ENCODE measurements at regions not wholly inside any gene's neighbourhood (a gene's known extent, or its start where the extent isn't known, plus 50 kb on each side); places are given as distances from the start of the nearest gene placed in this dataset.
"Not testable (repeated sequence)": the region's sequence is repeated elsewhere in the genome, so short reads cannot be mapped to it uniquely, and the experiment has no call there.

GRCh38 chr4:130995988-130996387 is 1900.0 kb downstream of the C4orf33 start:
- no peak for DNase-seq

DNA sequence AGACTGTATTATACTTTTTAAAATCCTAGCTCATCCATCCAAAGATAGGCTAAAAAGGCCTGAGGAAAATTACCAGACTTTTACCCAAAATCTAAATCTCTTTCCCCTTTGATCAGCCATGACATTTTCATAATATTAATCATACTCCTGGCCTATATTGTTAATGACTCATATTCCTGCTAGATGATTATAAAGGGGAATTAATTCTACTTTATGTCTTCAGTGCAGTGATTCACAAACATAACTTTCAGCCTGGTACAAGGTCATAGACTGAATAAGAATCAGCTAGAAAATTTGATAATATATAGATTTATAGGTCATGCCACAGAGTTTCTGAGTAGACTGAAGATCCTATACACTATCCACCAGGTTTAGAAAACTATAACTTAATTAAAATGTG is 1905.4 kb downstream of the C4orf33 start:
- no peak for DNase-seq

GRCh38 chr4:131002132-131002531 is 1906.2 kb downstream of the C4orf33 start:
- no peak for DNase-seq

DNA sequence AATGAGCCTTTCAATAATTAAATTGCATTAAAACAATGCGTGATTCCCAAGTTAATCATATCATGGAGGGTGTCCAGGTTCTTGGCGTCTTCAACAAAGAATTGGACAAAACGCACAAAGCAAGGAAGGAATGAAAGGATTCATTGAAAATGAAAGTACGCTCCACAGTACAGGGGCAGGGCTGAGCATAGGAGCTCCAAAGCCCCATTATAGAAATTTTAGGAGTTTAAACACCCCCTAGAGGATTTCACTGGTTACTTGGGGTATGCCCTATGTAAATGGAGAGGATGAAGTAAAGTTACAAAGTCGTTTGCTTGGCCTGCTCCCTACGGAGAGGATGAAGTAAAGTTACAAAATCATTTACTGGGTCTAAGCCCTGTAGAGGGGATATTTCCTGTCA is 1910.4 kb downstream of the C4orf33 start:
- no peak for DNase-seq

DNA sequence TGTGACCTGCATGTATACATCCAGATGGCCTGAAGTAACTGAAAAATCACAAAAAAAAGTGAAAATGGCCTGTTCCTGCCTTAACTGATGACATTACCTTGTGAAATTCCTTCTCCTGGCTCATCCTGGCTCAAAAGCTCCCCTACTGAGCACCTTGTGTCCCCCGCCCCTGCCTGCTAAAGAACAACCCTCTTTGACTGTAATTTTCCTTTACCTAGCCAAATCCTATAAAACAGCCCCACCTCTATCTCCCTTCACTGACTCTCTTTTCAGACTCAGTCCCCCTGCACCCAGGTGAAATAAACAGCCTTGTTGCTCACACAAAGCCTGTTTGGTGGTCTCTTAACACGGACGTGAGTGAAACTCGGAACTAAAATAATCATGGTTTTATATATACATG is 1916.0 kb downstream of the C4orf33 start:
- not testable (repeated sequence) for DNase-seq

DNA sequence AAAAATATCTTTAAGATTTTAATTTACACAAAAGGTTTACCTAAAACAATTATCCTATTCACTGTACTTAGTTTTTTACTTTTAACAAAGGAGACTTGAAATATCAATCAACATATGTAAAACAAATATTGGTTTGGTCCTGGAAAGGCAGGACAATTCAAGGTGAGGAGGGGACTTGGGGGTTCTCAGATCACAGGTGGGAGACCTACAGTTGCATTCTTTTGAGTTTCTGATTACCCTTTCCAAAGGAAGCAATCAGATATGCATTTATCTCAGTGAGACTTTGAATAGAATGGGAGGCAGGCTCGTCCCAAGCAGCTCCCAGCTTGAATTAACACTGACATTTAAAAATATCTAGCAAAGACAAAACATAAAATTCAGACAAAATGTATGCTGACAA is 1917.3 kb downstream of the C4orf33 start:
- DNase-seq, result no peak

GRCh38 chr4:131026771-131027170 is 1930.8 kb downstream of the C4orf33 start:
- DNase-seq, result no peak

- DNase-seq, result no peak
Observed at GRCh38 chr4:131044368-131044767, 1948.4 kb downstream of the C4orf33 start.

GRCh38 chr4:131046821-131047220 is 1950.9 kb downstream of the C4orf33 start:
- DNase-seq, result no peak

DNA sequence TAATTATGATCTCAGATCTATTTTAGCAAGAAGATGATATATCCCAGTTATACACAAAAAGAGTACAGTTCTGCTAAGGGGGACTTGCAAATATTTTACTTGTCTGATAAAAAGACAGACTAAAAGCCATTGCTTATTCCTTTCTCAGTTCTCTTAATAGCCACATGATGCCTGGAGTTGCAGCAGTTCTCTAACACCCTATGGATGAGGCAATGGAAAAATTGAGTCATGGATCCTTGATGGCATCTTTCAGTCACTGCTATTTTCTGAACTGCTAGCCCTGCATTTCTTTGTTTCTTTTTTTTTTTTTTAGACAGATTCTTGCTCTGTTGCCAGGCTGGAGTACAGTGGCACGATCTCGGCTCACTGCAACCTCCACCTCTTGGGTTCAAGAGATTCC is 1956.7 kb downstream of the C4orf33 start:
- DNase-seq, result no peak

DNA sequence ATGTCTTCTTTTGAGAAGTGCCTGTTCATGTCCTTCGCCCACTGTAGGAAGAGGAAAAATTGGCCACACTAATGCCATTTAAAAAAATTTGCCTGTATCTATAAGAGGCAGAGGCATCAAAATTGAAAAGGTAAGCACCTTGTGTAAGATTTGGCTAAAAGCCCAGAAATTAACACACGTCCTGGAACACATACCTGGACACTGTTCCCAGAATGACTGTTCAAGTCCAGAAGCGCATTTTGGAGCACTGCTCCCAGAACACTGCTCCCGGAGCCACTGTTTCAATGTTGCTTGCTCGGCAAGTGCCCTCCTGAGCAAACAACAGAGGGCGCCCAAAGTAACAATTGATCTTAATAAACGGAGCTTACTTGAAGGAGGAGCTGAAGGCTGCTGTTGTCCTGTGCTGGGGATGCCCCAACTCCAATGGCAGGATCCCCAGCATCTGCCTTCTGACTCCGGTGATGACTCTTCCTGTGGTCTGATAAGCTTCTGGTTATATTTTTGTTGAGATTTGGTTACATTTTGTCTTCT is 1958.6 kb downstream of the C4orf33 start:
- DNase-seq, result no peak

DNA sequence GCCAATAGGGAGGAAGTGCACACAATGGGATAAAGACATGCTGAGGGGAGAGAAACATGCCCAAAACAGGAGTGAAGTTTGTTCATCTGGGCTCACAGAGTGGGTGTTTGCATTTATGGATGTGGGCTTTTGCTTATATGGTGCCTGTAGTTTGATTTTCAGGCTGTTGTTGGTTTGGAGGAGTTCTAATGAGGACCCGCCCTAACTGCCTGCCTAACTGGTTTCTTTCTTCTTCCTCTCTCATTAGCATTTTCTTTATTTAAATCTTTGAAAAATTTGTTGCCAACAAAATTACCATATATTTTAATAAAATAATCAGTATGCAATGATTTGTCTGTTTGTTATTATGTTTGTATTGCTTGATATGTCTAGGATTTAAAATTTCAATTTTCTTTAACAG is 1965.8 kb downstream of the C4orf33 start:
- DNase-seq, result no peak

DNA sequence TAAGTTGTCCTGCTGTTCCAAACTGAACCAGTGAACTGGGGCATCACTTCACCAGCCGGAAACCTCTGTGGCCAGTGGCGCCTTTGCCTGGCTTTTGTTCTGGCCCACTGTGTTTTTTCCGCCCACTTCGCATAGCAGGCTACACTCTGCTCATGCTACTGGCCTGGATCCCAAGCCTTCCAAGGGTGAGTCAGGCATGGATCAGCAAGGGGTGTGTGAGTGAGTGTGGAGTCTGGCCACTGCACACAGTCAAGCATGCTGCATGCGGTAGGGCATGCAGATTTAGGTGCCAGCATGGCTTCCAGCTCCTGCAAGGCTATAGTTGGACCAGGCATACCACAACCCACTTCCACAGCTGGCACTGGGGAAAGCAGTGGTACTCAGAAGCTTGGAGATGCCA is 1967.9 kb downstream of the C4orf33 start:
- DNase-seq, result no peak

DNA sequence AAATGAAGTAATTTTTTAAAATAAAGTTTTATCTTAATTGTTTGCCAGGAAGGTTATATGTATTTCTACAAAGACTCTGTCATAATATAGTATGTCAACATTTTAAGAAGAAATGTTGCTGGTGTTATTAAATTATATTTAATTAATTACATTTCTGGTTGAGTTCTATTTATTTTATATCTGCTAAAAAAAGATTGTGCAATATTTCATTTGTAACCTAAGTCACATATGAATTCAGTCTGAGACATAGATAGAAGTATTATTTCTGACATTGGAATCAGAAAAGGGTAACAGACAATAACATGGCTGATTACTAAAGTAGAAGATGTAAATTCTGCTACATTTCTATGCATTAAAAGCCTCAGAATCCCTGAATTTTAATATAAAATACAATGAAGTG is 1985.1 kb downstream of the C4orf33 start:
- no peak for DNase-seq

GRCh38 chr4:131084997-131085396 is 1989.0 kb downstream of the C4orf33 start:
- no peak for DNase-seq

GRCh38 chr4:131091896-131092295 is 1995.9 kb downstream of the C4orf33 start:
- DNase-seq, result peak; percentile 9

GRCh38 chr4:131093303-131093702 is 1997.4 kb downstream of the C4orf33 start:
- no peak for DNase-seq

DNA sequence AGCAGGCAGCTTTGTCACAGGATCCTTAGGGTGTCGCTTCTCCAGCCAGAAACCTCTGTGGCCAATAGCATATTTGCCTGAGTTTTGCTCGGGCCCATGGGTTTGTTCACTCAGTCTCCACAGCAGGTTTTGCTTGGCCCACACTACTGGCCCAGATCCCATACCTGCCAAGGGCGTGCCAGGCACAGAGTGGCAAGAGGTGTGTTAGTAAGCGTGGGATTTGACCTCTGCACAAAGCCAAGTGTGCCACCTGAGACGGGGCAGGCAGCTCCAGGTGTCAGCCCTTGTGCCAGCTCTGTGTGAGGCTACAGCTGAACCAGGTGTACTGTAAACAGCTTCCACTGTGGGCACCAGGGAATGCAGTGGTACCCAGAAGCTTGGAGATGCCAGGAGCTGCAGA is 2003.0 kb downstream of the C4orf33 start:
- no peak for DNase-seq

GRCh38 chr4:131113273-131113672 is 2017.3 kb downstream of the C4orf33 start:
- no peak for DNase-seq

DNA sequence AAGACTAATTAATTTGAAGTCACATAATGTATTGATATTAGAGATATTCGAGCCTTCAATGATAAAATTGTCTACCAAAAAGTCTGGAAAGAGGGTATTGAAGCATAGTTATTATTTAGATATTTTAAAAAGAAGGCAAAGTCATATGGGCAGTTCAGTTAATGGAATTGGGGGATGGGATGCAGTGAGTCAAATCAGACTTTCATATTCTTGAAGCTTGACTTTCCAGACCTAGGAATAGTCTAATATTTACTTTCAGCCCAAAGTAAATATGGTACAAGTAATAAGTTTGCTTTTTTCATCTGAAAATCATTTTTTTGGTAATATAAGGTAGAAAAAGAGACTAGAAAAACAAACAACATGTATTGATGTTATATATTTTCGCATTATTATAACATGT is 2017.8 kb downstream of the C4orf33 start:
- no peak for DNase-seq

GRCh38 chr4:131119661-131120060 is 2023.7 kb downstream of the C4orf33 start:
- DNase-seq, result no peak

- no peak for DNase-seq
Observed at GRCh38 chr4:131137196-131137595, 2011.9 kb upstream of the PCDH10 start.

GRCh38 chr4:131159261-131159660 is 1989.8 kb upstream of the PCDH10 start:
- no peak for DNase-seq

- no peak for DNase-seq
Observed at GRCh38 chr4:131192318-131192717, 1956.8 kb upstream of the PCDH10 start.

DNA sequence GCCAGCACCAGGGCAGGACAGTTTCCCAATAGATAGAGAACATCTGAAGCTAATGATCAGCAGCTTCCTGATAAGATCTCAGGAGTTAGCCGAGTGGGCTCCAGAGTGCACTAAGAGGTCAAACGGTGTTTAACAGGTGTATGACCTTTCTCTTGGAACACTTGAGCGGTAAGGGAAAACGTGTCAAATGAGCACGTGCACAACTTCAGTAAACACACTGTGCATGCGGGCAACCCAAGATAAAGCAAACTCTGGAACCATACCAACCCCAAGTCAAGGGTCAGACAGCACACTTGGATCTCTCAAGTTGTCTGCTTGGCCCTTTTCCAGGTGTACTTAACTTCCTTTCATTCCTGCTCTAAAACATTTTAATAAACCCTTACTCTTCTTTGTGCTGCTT is 1941.5 kb upstream of the PCDH10 start:
- no peak for DNase-seq

- peak; percentile 48 for DNase-seq
Observed at GRCh38 chr4:131248314-131248713, 1900.8 kb upstream of the PCDH10 start.

Measured in MV-4-11 (cell line).